PFSK-1 (cell line): ENCODE measurements at regions not wholly inside any gene's neighbourhood (a gene's known extent, or its start where the extent isn't known, plus 50 kb on each side); places are given as distances from the start of the nearest gene placed in this dataset.
A peak's percentile ranks its signal among the peaks of the same experiment; 100 is the strongest.

Source experiments
- FOXP2 ChIP-seq: optimal IDR thresholded peaks from 2 replicates; pipeline ENCODE3; 2011; ENCODE audit warnings: borderline replicate concordance, control low read depth, inconsistent platforms; ENCODE audit not compliant: insufficient read depth; ENCODE audit errors: extremely low read length, extremely low read depth
- POLR2AphosphoS5 ChIP-seq: IDR thresholded peaks from 2 replicates; pipeline ENCODE4 v1.6.1; 2012; ENCODE audit warnings: low read depth, mild to moderate bottlenecking, control low read depth, low read length, moderate library complexity
- REST ChIP-seq, 2 experiments: IDR thresholded peaks; 2 replicates each; pipeline versions ENCODE4 v1.6.1 to v1.8.0; 2011 to 2012; ENCODE audit warnings: low read depth in 2 of 2, low read length in 2 of 2, control low read depth in 1 of 2, inconsistent platforms in 1 of 2, mild to moderate bottlenecking in 1 of 2, moderate library complexity in 1 of 2; ENCODE audit not compliant: insufficient read depth in 1 of 2
- SIN3A ChIP-seq: IDR thresholded peaks from 2 replicates; pipeline ENCODE4 v1.6.1; 2012; ENCODE audit warnings: mild to moderate bottlenecking, low read length, moderate library complexity, borderline replicate concordance; ENCODE audit not compliant: insufficient read depth
- TAF1 ChIP-seq: IDR thresholded peaks from 2 replicates; pipeline ENCODE4 v1.6.1; 2012; ENCODE audit warnings: low read length, control low read depth, borderline replicate concordance; ENCODE audit not compliant: insufficient read depth

GRCh38 chr7:106723398-106723797 lies 62.4 kb upstream of the CCDC71L start:
- TF ChIP-seq REST (IDR thresholded peaks at IDR 0.05; ENCODE audit: insufficient read depth in 1 of 2, low read depth in 2 of 2, low read length in 2 of 2) (no peak), SIN3A (no peak), TAF1 (no peak), FOXP2 (no peak), POLR2AphosphoS5 (no peak)

GRCh38 chr7:106729720-106730385 lies 68.9 kb upstream of the CCDC71L start:
- TF ChIP-seq POLR2AphosphoS5 = no peak
- no peak for TF ChIP-seq SIN3A
- no peak for TF ChIP-seq REST (IDR thresholded peaks at IDR 0.05; ENCODE audit: insufficient read depth in 1 of 2, low read depth in 2 of 2, low read length in 2 of 2)
- no peak for TF ChIP-seq FOXP2
- TF ChIP-seq TAF1 = no peak

GRCh38 chr7:106731187-106731586 lies 70.2 kb upstream of the CCDC71L start:
- TF ChIP-seq SIN3A (no peak), POLR2AphosphoS5 (no peak), TAF1 (no peak), FOXP2 (no peak), REST (IDR thresholded peaks at IDR 0.05; ENCODE audit: insufficient read depth in 1 of 2, low read depth in 2 of 2, low read length in 2 of 2) (no peak)

- TF ChIP-seq SIN3A (peak; percentile 90; the same call in 1 of the 2 replicates), POLR2AphosphoS5 (no peak), REST (IDR thresholded peaks at IDR 0.05; ENCODE audit: insufficient read depth in 1 of 2, low read depth in 2 of 2, low read length in 2 of 2) (no peak)
Measured at GRCh38 chr7:106731646-106732444, 70.9 kb upstream of the CCDC71L start.
